AG04450 (cell line): ENCODE measurements at regions not wholly inside any gene's neighbourhood (a gene's known extent, or its start where the extent isn't known, plus 50 kb on each side); places are given as distances from the start of the nearest gene placed in this dataset.

Source experiments
- CTCF ChIA-PET: fragments of 300-600, 350-600 bp; formaldehyde crosslinking; extraction: SDS; loops from one replicate; lab custom pipeline; 2022; ENCODE audit warnings: antibody characterized with exemption, inconsistent platforms; lab: Charles Lee
- POLR2A ChIA-PET: fragments of 350-600 bp; formaldehyde crosslinking; extraction: SDS; loops from one replicate; lab custom pipeline; 2021; ENCODE audit warnings: antibody characterized with exemption, inconsistent platforms; lab: Yijun Ruan, JAX
- DNase-seq: peaks from one replicate; pipeline ENCODE4 v3.0.0-alpha.2; 2011; ENCODE audit warnings: low read depth, low spot score
- H3K27ac ChIP-seq: one replicate; pipeline ENCODE4 v1.5.1; 2012; ENCODE audit warnings: low read depth, low read length, control low read depth
- H3K27me3 ChIP-seq: one replicate; pipeline ENCODE4 v1.6.0; 2012; ENCODE audit warnings: low read length; ENCODE audit not compliant: control insufficient read depth, insufficient read depth
- H3K4me3 ChIP-seq: 2 replicates; pipeline ENCODE4 v1.5.1; 2011; ENCODE audit warnings: mild to moderate bottlenecking, low read depth, low read length, control low read depth
- H3K9me3 ChIP-seq: 2 replicates; pipeline ENCODE4 v1.5.1; 2012; ENCODE audit warnings: low read length; ENCODE audit not compliant: control insufficient read depth, insufficient read depth
- TF ChIP-seq, protein P1 (sequence below): IDR thresholded peaks from 2 replicates; pipeline ENCODE4 v1.5.1; 2011; ENCODE audit warnings: low read depth, low read length, control low read depth, inconsistent platforms

DNA sequence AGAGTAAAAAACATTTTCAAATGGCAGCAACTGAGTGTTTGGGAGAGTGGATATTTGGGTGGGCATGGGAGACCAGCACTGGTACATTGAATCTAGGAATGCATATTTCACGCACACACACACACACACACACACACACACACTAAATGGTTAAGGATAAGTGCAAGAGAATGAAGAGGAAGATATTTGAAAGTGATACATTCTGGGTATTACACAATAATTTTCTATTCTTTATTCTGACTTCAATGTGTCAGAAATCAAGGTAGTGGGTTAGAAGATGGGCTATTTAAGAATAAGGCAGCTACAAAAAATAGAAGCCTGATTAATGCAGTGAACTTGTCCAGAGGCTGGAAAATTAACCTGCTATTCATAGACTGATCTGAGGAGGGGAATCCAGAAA, 577.0 kb downstream of the TMEM182 start:
- TF ChIP-seq, protein P1, sequence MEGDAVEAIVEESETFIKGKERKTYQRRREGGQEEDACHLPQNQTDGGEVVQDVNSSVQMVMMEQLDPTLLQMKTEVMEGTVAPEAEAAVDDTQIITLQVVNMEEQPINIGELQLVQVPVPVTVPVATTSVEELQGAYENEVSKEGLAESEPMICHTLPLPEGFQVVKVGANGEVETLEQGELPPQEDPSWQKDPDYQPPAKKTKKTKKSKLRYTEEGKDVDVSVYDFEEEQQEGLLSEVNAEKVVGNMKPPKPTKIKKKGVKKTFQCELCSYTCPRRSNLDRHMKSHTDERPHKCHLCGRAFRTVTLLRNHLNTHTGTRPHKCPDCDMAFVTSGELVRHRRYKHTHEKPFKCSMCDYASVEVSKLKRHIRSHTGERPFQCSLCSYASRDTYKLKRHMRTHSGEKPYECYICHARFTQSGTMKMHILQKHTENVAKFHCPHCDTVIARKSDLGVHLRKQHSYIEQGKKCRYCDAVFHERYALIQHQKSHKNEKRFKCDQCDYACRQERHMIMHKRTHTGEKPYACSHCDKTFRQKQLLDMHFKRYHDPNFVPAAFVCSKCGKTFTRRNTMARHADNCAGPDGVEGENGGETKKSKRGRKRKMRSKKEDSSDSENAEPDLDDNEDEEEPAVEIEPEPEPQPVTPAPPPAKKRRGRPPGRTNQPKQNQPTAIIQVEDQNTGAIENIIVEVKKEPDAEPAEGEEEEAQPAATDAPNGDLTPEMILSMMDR = no peak
- H3K9me3 ChIP-seq = peaks cover 11% of the 10 kb centered on the region
- CTCF ChIA-PET = no interaction called here
- H3K4me3 ChIP-seq = no peak overlapping the region
- DNase-seq = no peak
- no peak overlapping the region for H3K27ac ChIP-seq
- POLR2A ChIA-PET = no interaction called here
- no peaks in the 10 kb centered on the region for H3K27me3 ChIP-seq

DNA sequence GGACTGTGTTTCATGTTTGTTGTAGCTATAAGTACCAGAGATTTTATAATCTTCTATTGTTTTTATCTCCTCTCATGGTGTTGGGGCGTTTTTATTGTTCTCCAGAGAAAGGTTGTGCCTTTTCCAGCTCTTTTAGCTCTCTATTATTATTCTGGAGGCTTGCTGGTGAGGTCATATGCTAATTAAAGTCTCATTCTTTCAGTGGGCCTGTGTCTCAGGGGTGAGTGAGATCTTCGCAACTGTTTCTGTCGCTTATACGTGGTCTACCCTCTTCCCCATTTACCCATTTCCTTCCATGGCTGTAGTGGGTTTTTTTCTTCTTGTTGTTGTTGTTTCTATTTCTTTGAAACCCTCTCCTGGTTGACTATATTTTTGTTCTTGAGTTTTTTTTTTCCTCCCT, 584.9 kb downstream of the TMEM182 start:
- no peak for DNase-seq
- TF ChIP-seq, protein P1 = no peak
- no peak overlapping the region for H3K4me3 ChIP-seq
- POLR2A ChIA-PET = no interaction called here
- CTCF ChIA-PET = no interaction called here
- H3K27me3 ChIP-seq = no peaks in the 10 kb centered on the region
- H3K9me3 ChIP-seq = peaks cover 6% of the 10 kb centered on the region
- no peak overlapping the region for H3K27ac ChIP-seq

DNA sequence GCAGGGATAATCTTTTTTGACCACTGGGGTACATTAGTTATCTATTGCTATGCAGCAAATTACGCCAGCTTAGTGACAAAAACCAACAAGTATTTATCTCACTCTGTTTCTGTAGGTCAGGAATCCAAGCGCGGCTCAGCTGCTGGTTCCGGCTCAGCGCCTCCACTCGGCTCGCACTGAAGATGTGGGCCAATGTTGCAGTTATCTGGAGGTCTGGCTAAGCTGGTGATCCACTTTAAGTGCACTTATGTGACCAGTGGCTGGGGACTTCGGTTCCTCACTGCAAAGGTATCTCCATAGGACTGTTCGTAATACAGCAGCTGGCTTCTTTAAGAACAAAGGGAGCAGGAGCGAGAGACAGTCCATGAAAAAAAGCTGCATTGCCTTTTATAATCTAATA, 591.9 kb downstream of the TMEM182 start:
- no peak for DNase-seq
- ChIA-PET POLR2A (no interaction called here), CTCF (no interaction called here)
- peaks cover 4% of the 10 kb centered on the region for H3K9me3 ChIP-seq
- no peak overlapping the region for H3K4me3 ChIP-seq
- no peak overlapping the region for H3K27ac ChIP-seq
- TF ChIP-seq, protein P1 = no peak
- H3K27me3 ChIP-seq = no peaks in the 10 kb centered on the region

DNA sequence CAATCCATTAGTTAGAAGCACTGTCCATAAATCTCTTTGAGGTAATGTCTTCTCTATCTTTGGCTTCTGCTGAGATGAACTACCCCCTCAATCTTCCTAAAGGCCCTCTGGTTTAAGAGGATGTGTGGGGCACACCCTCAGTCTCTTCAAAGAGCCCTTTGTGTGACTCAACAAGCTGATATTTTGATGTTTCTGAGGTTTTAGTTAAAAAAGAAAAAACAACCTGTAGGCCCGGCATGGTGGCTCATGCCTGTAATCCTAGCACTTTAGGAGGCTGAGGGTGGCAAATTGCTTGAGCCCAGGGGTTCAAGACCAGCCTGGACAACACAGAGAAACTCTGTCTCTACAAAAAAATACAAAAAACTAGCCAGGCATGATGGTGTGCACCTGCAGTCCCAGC, 593.5 kb downstream of the TMEM182 start:
- no peak for DNase-seq
- no peaks in the 10 kb centered on the region for H3K27me3 ChIP-seq
- ChIA-PET CTCF (no interaction called here), POLR2A (no interaction called here)
- peaks cover 4% of the 10 kb centered on the region for H3K9me3 ChIP-seq
- TF ChIP-seq, protein P1 = no peak
- H3K4me3 ChIP-seq = no peak overlapping the region
- H3K27ac ChIP-seq = no peak overlapping the region

DNA sequence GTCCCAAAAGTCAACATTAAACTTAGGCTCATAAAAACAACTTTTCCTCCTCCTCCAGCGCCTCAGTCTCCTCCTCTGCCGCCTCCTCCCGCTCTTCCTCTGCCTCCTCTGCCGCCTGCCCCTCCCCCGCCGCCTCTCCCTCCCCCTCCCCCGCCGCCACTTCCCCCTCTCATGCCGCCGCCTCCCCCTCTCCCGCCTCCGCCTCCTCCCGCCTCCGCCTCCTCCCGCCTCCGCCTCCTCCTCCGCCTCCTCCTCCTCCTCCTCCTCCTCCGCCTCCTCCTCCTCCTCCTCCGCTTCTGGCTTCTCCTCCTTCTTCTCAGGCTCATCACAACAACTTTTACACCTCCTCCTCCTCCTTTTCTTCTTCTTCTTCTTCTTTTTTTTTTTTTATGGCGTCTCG, 599.9 kb downstream of the TMEM182 start:
- DNase-seq = no peak
- ChIA-PET POLR2A (no interaction called here), CTCF (no interaction called here)
- Histone ChIP-seq H3K27me3 (no peaks in the 10 kb centered on the region), H3K9me3 (peaks cover 7% of the 10 kb centered on the region; the same call in 1 of the 2 replicates), H3K27ac (no peak overlapping the region), H3K4me3 (no peak overlapping the region)
- TF ChIP-seq, protein P1 = no peak
